DMS 273 (cell line): ENCODE measurements at regions not wholly inside any gene's neighbourhood (a gene's known extent, or its start where the extent isn't known, plus 50 kb on each side); places are given as distances from the start of the nearest gene placed in this dataset.

Source experiments
- DNase-seq: peaks from one replicate; lab custom pipeline; 2025; ENCODE audit not compliant: unreplicated experiment; lab: John Stamatoyannopoulos, UW

DNA sequence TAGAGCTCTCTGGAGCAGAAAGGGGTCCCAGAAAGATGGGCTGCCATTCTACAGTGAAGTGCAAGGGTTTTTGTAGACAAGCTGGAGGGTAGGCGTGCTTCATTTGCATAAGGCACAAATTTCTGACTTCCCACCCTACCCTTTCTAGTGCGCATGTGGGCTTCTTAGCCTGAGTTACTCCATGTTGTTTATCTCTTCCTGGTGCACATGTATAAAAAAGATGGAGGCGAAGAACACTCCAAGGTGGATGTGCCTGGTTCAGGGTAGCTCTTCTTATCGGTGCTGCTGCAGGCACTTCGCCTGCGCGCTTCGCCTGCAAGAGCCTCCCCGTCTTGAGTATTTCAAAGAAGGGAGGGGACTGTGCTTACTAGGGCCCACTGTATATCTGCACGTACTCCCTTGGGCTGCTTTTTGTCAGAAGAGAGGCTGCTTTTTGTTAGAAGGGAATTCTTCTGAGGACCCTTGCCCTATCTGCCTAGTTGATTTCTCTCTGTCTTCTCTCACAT is 1047.3 kb upstream of the CNTN5 start:
- DNase-seq, result no peak

DNA sequence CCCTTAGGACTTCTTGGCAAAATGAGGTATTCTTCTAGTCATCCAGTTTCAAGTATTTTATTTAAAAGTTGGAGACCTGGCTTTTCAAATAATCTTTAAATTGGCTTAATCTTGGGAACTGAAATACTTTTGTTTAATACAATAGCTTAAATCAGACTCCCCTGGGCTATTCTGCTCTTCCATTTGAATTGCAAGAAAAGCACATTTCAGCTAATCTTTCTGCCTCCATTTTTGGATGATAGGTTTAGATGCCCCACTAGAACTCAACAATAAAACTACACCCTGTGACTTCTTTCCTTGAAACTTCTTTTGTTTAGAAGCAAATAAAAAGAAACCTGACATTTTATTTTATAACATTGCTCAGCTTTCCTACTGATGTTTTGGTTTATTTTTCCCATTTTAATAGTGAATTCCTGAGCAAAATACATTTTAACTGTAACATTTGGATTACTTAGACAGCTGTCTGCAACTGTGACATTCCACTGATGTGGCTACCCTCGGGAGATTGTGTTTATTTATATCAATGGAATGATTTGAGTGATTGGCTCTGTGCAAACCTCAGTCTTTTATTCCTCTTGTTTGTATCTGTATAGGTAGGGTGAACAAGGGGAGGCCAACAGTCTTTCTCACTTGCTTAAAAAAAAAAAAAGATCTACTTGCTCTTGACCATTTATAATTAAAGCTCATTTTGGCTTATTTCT is 1045.8 kb upstream of the CNTN5 start:
- no peak for DNase-seq

DNA sequence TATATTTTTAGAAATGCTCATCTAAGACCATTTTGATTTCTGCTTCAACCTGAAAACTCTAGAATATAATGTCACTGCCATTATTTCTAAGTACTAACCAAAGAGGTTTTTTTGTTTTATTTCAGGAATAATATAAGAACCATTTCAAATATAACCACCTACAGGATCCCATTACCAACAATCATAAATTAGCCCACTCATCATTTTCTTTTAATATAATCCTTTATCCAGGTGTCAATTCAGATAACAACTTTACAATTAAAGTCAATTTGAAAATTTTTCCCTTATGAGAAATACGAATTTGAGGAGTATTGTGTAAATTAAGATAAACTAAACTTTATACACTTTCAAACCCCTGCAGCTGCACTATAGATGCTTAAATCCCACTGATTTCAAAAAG is 1043.0 kb upstream of the CNTN5 start:
- DNase-seq, result no peak

DNA sequence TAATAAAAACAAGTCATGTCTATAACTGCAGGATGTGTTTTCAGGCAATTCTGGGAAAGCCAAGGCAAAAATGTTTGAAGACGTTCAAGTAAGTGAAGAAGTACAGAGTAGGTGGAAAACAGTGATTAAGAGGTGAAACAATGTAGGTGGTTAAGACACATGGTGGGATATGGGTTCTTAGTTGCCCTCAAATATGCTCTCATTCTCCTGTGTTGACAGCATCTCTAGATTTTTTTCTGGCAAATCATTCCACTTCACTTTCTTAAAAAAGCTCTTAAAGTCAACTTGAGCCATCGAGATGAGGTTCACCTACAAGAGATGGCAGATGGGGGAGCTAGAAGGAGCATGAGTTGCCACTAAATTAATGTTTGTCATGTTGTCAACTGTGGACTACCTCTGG is 1041.0 kb upstream of the CNTN5 start:
- no peak for DNase-seq

DNA sequence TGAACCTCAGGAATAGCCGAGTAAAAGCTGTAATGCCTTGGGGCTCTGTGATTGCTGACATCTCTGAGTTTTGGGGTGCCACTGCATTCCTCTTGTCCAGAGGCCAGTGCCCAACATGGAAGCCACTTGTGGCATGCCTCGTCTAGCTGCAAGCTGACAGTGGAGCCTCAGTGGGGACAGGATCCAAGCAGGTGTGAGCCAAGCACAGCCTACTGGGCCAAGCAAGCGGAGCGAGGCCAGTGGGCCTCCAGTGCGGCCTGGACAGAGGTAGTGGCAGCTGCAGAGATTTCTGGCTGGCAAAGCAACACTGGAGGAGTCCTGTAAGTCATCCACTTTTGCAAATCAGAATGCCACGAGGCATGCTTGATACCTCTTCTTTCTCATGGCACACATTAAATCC is 1038.2 kb upstream of the CNTN5 start:
- DNase-seq, result no peak

DNA sequence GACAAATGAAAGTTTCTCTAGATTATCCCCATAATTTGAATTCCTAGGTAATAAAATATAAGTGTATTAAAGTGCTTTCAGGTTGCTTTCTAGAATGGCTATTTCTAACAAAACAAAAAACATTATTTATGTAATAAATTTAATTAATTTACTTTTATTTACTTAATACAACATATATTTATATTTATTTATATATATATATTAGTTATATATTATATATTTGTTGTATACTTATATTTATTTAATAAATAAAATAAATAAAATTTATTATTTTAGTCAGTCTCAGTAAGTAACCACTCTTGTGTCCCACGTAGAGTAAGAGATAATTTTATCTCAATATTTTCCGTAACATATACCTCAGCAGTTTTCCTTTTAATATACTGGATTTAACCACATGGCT is 1031.6 kb upstream of the CNTN5 start:
- no peak for DNase-seq

DNA sequence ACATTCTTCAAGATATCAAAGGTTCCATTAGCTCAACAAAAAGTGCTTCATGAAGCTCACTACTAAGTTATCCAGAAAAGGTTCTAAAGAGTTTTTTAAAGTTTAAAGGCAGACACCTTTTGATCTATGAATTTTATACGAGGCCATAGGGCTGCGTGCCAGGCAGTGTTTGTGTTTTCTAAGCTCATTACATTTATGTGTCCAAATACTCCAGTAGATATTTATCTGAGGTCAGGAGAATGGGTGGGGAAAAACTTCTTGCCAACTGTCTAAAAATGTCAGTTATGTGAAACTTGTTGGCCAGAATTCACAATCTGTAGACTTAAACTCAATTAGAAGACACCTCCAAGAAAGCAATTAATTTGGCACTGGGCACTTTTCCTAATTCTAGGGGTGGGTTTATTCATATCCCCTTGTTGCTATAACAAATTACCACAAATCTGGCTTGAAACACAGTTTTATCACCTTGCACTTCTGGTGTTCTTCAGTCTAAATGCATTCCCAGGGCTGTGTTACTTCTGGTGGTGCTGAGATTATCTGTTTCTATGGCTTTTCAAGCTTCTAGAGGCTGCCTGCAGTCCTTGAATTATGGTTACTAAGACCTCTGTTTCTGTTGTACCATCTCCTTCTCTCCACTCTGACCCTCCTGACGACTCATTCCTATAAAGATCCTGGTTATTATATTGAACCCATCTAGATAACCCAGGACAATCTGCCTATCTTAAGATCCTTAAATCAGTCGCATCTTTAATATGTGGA is 1030.4 kb upstream of the CNTN5 start:
- no peak for DNase-seq

DNA sequence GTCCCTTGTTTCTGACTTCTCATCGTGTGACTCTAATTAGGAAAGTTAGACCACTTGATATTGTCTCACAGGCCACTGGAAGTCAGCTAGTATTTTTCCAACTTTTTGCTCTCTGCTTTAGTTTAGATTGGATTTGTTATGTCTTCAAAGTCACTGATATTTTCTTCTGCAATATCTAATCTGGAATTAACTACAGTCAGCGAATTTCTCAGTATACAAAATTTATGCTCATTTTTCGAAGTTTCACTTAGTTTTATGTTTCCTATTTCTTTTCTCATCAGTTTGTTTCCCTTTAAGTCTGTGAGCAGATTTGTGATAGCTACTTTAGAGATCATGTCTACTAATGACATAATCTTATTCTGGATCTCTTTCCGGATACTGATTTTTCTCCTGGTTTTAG is 1027.2 kb upstream of the CNTN5 start:
- no peak for DNase-seq

DNA sequence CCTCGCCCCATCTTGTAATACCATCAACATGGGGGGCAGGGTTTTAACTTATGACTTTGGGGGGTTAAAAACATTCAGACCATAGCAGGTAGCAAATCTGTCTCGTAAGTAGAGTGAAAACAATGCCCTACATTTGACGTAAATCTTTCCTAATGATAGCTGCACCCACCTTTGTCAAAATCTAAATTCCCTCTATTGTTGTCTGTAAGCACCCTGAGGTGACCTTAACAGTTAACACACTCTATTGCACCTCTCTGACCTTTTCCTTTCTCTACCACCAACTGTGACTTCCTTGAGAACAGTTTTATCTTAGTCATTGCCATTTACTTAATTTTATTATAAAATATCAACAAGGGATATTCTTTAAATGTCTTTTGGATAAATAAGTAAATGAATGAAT is 1024.9 kb upstream of the CNTN5 start:
- DNase-seq, result no peak

DNA sequence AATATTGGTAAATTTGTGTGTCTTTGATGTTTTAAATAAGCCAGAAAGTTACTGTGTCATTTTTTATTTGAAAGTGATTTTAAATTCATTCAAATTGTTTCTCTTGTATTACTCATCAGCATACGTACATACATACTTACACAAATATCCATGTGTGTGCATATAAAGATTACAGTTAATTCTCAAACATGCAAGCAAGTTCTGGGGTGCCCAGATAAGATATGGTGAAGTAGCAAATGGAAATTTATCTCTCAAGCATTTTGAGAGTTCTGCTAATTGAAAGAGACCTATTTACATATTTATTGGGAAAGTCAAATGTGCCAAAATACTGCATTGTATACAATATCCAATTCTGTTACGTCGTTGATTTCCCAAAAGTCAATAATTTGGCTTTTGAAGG is 1024.0 kb upstream of the CNTN5 start:
- no peak for DNase-seq

DNA sequence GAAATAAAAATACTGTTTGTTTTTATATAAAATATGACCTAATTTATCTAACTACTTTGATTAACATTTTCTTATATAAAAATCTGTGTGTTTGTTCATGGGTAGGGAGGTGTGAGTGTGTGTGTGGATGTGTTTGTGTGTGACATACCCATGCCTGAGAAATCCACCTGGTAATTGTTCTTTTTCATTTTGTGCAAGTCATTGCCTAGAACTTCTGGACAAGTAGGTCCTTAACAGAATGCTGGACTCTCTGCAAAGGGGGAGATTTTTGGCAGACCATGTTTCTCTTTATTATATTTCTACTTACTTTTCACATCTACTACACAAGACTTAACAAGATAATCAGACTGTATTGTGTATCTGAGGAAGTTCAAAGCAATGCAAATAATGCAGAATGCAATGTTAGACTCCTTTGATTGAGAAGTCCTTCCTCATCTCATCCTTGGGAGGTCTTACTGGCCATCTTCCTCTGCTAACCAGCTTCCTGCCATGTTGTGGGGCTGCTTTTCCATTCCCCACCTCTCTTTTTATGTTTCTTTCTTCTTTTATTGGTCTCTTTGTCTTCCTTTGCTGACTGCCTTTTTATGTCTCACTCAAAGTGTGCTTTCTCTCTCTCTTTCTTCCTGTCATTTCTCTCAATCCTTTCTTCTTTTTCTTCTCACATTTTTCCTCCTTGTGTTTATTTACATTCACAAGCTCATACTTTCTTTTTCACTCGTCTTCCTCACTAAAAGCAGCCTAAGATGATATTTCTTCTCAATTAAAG is 1017.0 kb upstream of the CNTN5 start:
- no peak for DNase-seq

DNA sequence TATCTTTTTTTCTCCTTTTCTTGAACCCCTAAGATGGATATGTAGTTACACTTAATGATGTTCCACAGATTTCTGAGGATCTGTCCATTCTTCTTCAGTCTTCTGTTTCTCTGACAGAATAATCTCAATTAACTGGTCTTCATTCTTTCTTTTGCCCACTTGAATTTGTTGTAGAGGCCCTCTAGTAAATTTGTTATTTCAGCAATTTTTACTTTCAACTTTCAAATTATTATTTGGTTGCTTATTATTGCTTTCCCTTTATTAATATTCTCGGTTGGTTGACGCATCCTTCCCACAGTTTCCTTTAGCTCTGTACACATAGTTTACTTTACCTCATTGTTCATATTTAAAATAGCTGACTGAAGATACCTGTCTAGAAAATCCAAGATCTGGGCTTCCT is 1013.7 kb upstream of the CNTN5 start:
- no peak for DNase-seq

DNA sequence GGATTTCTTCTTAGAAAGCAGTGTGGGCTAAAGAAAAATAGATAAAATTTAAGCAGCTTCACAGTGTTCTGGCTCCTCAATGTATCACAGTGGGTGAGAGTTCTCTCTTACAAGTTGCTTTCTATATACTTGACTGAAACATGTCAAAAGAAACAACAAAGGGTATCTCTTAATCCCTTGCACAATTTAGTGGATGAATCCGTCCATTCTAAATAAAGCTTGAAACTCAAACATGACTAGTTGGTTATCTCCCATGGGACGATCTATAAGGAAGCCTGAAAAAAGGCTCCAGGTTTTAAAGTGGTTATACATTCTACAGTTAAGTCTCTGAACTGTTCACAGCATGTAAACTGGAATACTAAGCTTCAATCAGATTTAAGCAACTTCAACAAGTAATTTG is 993.1 kb upstream of the CNTN5 start:
- no peak for DNase-seq

DNA sequence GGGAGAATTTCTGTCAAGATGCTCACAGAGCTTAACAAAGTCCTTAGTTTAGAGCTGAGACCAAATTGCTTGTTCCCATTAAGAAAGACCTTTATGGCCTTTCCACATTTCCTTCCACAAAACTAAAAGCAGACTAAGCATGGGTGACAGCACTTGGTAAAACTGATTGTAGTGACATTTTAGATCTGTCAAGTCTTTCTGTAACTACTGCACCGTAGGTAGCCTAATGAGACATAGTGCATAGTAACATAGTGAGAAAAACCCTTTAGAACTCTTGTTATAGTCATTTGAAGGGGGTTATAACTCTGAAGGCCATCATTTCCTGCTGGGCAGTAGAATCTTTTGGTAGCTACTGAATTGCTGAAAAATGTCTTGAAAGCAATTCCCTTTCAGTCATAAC is 990.9 kb upstream of the CNTN5 start:
- no peak for DNase-seq

DNA sequence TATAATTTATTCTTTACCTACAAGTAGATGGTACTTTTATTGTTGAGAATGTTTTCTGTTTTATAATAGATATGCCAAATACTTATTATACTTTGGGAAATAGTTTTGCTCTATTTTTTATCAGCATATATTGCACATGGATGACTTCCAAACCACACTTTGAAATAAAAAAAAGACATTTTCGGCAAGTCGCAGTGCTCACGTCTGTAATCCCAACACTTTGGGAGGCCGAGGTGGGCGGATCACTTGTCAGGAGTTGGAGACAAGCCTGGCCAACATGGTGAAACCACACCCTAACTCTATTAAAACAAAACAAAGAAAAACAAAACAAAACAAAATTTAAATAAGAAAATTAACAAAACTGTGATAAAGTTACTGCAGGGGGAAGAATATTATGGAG is 983.9 kb upstream of the CNTN5 start:
- no peak for DNase-seq

DNA sequence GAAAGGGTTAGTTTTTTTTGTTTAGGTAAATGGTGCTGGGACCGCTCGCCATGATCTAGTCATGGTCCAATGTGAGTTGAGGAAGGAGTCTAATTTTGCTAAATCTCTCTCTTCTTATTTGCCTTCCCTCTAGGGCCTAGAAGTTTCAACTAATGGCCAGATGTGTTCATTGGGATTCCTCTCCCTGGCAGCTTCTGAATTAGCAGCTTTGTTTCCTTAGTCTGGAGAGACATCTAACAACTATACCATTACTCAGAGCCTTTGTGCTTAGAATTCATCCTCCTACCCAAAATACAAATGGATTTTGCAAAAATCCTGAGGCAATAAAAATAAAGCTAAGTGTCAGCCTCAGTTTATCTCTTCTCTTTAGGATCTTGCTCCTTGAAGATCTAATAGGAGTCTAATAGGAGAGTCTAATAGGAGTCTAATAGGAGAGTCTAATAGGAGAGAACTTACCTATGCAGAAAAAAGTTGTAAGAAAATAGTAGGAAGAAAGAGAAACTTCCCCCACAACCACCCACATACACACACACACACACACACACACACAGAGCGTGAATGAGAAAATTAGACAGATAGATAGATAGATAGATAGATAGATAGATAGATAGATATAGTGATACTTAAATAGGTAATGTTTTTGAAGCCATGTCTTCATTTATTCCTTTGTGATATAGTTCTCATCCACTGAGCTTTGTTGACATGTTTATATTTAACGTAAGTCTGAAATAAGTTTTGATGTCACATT is 980.5 kb upstream of the CNTN5 start:
- DNase-seq, result no peak

DNA sequence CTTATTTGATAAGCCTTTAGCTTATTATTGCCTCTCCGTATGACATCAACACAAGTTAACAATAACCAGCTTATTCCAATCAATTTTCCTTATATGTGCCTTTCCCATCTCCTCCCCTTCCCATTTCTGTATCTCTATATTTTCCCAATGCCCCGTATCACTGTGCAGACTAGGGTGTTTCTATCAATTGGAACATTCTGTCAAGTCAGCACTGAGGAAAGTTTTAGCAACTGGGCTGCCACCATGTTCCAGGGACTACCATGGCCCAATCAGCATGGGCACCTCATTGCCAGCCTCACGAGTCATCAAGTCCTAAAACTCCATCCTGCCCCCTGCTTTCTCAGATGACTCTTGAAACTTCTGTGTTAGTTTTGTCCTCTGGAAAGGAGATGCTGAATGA is 973.1 kb upstream of the CNTN5 start:
- no peak for DNase-seq

DNA sequence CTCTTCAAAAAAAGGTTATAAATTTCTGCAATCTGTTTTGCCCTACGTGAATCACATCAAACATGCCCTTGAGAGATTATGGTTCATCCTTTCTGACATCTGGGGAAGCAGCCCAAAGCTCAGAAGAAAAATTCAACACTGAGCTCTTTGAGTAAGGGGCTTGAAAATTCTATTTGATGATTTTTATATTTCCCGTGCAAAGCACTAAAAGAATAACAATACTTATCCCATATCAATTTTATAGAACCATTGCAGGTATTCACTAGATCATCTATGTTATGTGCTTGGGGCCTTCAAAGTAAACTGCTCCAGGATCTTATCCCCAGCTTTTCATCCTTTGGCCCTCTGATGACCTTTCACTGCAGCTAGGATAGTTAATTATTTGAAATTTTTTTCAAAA is 966.9 kb upstream of the CNTN5 start:
- no peak for DNase-seq

DNA sequence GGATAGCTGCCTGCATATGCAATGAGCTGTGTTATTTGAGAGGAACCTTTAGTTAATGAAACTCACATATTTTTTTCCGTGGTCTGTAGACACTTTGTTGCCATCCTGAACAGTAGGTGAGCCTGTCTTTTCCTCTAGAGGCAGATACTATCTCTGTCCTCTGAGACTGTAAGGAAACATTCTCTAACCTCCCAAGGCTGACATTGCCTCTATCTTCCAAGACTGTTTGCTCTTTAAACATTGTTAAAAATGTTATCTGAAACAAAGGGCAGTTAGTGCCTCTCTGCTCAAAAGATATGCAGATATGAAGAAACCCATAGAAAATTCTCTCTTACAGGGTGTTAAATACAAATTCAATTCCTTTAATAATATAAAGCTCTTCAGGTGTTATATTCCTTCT is 963.8 kb upstream of the CNTN5 start:
- no peak for DNase-seq

DNA sequence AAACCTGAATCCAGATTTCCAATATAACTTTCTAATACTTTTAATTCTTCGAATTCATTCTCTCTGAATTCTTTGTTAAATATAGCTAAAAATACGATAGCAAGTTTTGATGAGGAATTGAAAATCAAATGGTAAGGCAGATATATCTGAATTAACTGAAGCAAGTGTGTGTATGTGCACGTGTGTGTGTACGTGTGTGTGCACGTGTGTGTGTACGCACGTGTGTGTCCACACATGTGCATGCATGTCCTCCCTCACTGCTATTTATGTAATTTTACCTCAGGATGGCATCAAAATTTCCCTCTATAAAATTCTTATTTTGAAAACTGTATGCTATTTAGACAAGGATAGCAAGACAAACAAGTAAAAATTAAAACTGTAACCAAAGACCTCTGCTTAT is 961.3 kb upstream of the CNTN5 start:
- DNase-seq, result no peak

DNA sequence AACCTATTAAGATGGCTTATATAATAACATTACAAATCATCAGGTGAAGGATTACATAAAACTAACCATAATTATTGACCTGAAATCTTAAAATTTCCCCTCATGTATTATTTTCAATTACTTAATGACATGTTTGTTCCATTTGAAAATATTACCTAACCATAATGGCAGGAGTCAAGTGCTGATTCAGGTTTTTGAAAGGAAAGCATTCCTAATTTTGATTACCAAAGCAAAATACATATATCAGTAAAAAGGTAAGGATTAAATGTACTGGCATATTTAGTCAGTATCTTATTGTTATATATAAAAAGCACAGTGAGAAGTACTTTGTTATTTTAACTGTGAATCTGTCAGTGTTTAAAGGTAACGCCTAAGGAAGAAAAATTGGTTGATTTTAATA is 960.0 kb upstream of the CNTN5 start:
- DNase-seq, result no peak
